Prostate gland (tissue), 2 donors: ENCODE measurements at regions not wholly inside any gene's neighbourhood (a gene's known extent, or its start where the extent isn't known, plus 50 kb on each side); places are given as distances from the start of the nearest gene placed in this dataset.

Source experiments
- DNase-seq: peaks from one replicate; pipeline ENCODE4 v3.0.0-alpha.2; 2019; ENCODE audit warnings: low spot score
- H3K27ac ChIP-seq, 2 donors: fragments of 200-600 bp; sonication (generic); 2 replicates each; pipeline ENCODE4 v1.5.1; 2017 to 2019
- H3K27me3 ChIP-seq: fragments of 200-600 bp; sonication (generic); replicated peaks from 2 replicates; pipeline ENCODE4 v1.5.1; 2019; ENCODE audit not compliant: insufficient read depth
- H3K36me3 ChIP-seq, 2 donors: fragments of 200-600 bp; sonication (generic); 1 replicate in 1 of 2; 2 replicates in 1 of 2; pipeline versions ENCODE4 v1.5.1 to v1.8.1; 2017 to 2019
- H3K4me1 ChIP-seq: fragments of 200-600 bp; sonication (generic); replicated peaks from 2 replicates; pipeline ENCODE4 v1.5.1; 2019
- H3K4me3 ChIP-seq, 2 donors: fragments of 200-600 bp; sonication (generic); 2 replicates each; pipeline ENCODE4 v1.5.1; 2017 to 2019
- H3K9me3 ChIP-seq: fragments of 200-600 bp; sonication (generic); 2 replicates; pipeline ENCODE4 v1.5.1; 2017
- POLR2A ChIP-seq: fragments of 450-650 bp; IDR thresholded peaks from one replicate; pipeline ENCODE4 v1.6.1; 2016; ENCODE audit warnings: antibody characterized with exemption, mild to moderate bottlenecking
- POLR2AphosphoS5 ChIP-seq: sonication (generic); formaldehyde crosslinking; IDR thresholded peaks from one replicate; pipeline ENCODE4 v1.6.1; 2017; ENCODE audit warnings: antibody characterized with exemption
- WGBS: methylation state at CpG from one replicate; pipeline ENCODE4 v1.1.5; 2018; 5-methylcytosine and 5-hydroxymethylcytosine counted together
- intact Hi-C: fragments of 100-400 bp; cut with DNase I; formaldehyde crosslinking; loops from one replicate; pipeline ENCODE4 v1.14.2; 2022
- TF ChIP-seq, protein P1 (sequence below), 4 experiments: fragments of 200-600 bp in 2 of 4; fragments of 450-650 bp in 2 of 4; sonication (generic) in 2 of 4; IDR thresholded peaks; 1 replicate in 3 of 4; 2 replicates in 1 of 4; pipeline ENCODE4 v1.5.1; 2016 to 2019; ENCODE audit warnings: antibody characterized with exemption in 4 of 4, mild to moderate bottlenecking in 2 of 4, moderate library complexity in 2 of 4

- TF ChIP-seq, protein P1, sequence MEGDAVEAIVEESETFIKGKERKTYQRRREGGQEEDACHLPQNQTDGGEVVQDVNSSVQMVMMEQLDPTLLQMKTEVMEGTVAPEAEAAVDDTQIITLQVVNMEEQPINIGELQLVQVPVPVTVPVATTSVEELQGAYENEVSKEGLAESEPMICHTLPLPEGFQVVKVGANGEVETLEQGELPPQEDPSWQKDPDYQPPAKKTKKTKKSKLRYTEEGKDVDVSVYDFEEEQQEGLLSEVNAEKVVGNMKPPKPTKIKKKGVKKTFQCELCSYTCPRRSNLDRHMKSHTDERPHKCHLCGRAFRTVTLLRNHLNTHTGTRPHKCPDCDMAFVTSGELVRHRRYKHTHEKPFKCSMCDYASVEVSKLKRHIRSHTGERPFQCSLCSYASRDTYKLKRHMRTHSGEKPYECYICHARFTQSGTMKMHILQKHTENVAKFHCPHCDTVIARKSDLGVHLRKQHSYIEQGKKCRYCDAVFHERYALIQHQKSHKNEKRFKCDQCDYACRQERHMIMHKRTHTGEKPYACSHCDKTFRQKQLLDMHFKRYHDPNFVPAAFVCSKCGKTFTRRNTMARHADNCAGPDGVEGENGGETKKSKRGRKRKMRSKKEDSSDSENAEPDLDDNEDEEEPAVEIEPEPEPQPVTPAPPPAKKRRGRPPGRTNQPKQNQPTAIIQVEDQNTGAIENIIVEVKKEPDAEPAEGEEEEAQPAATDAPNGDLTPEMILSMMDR (IDR thresholded peaks at IDR 0.05), result no peak
- TF ChIP-seq POLR2AphosphoS5, result no peak
- WGBS, result 94% methylated on average over 10 of the region's 10 CpGs
- Histone ChIP-seq H3K4me3 (no peak overlapping the region), H3K27me3 (no peaks in the 10 kb centered on the region), H3K36me3 (no peaks in the 10 kb centered on the region), H3K9me3 (no peaks in the 10 kb centered on the region), H3K27ac (no peak overlapping the region), H3K4me1 (no peaks in the 10 kb centered on the region)
- no peak for DNase-seq
- intact Hi-C loops, result no loop called here
These were observed 134.7 kb upstream of the ZNF608 start for GRCh38 chr5:124880903-124881697.

DNA sequence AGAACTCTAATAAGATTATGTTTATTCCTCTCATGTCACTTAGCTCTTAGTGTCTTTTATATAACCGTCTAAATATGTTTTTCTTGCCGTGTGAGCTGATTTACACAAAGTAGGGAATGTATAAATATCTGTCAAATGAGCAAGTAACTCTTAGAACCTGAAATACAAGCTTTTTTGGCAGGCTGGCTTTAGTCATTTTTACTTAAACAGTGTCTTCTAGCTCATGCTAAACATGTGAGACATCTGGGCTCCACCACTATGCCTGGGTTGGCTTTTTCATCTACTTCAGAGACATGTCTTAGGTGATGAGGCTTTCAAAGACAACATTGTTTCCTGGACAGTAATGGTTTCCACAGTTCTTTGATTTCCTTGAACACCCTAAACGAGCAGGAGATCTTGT, 137.2 kb upstream of the ZNF608 start:
- Histone ChIP-seq H3K4me1 (no peaks in the 10 kb centered on the region), H3K27me3 (no peaks in the 10 kb centered on the region), H3K4me3 (no peak overlapping the region), H3K9me3 (no peaks in the 10 kb centered on the region), H3K27ac (no peak overlapping the region), H3K36me3 (no peaks in the 10 kb centered on the region)
- intact Hi-C loops, result no loop called here
- WGBS, result 34% methylated on average over 3 of the region's 3 CpGs
- DNase-seq, result no peak
- TF ChIP-seq POLR2AphosphoS5, result no peak
- TF ChIP-seq, protein P1 (IDR thresholded peaks at IDR 0.05), result no peak
- no peak for TF ChIP-seq POLR2A

DNA sequence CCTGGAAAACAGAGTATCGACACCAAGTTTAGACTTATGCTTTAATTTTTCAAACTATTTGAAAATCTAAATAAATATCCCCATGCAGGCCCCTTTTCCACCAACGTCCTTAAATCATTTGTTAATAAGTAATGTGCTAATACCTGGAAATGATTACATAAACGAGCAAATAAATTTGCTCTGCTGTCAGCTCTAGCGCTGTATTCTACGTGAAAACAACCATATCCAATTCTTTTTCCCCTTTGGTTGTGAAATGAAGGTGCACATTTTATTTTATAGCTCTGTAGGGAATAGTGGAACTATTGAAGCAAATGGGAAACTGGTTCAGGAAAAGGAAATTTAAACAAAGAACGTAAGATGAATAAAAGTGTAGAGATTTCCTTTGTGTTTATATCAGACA, 137.7 kb upstream of the ZNF608 start:
- no peak for DNase-seq
- Histone ChIP-seq H3K27ac (no peak overlapping the region), H3K27me3 (no peaks in the 10 kb centered on the region), H3K9me3 (no peaks in the 10 kb centered on the region), H3K36me3 (no peaks in the 10 kb centered on the region), H3K4me3 (no peak overlapping the region), H3K4me1 (no peaks in the 10 kb centered on the region)
- intact Hi-C loops, result no loop called here
- TF ChIP-seq POLR2A (no peak), POLR2AphosphoS5 (no peak)
- TF ChIP-seq, protein P1 (IDR thresholded peaks at IDR 0.05), result no peak
- WGBS, result 86% methylated on average over 6 of the region's 6 CpGs

- intact Hi-C loops, result no loop called here
- 99% methylated on average over 2 of the region's 2 CpGs for WGBS
- Histone ChIP-seq H3K27ac (no peak overlapping the region), H3K36me3 (no peaks in the 10 kb centered on the region), H3K4me1 (no peaks in the 10 kb centered on the region), H3K9me3 (no peaks in the 10 kb centered on the region), H3K27me3 (no peaks in the 10 kb centered on the region), H3K4me3 (no peak overlapping the region)
- no peak for DNase-seq
- TF ChIP-seq POLR2A, result no peak
- TF ChIP-seq, protein P1 (IDR thresholded peaks at IDR 0.05), result no peak
- no peak for TF ChIP-seq POLR2AphosphoS5
These were observed 139.1 kb upstream of the ZNF608 start for GRCh38 chr5:124885490-124885889.

GRCh38 chr5:124887223-124887622, 140.8 kb upstream of the ZNF608 start:
- TF ChIP-seq POLR2A (no peak), POLR2AphosphoS5 (no peak)
- TF ChIP-seq, protein P1 (IDR thresholded peaks at IDR 0.05), result no peak

More at GRCh38 chr5:124887223-124887622, 140.8 kb upstream of the ZNF608 start:
- H3K9me3 ChIP-seq, result no peaks in the 10 kb centered on the region
- H3K36me3 ChIP-seq, result no peaks in the 10 kb centered on the region
- DNase-seq, result no peak
- no peaks in the 10 kb centered on the region for H3K4me1 ChIP-seq
- H3K27ac ChIP-seq, result no peak overlapping the region
- intact Hi-C loops, result no loop called here
- H3K27me3 ChIP-seq, result no peaks in the 10 kb centered on the region
- WGBS, result 55% methylated on average over 2 of the region's 2 CpGs
- H3K4me3 ChIP-seq, result no peak overlapping the region
